Body of pancreas (tissue), 4 donors: ENCODE measurements at regions not wholly inside any gene's neighbourhood (a gene's known extent, or its start where the extent isn't known, plus 50 kb on each side); places are given as distances from the start of the nearest gene placed in this dataset.

Source experiments
- ATAC-seq: fragments of 150-250 bp; one replicate; pipeline ENCODE4 v1.9.1; 2016
- DNase-seq, 4 donors: peaks; one replicate each; pipeline ENCODE4 v3.0.0-alpha.2; 2019
- H3K27ac ChIP-seq, 4 donors: fragments of 200-600 bp; sonication (generic); 1 replicate in 3 of 4; 2 replicates in 1 of 4; pipeline versions ENCODE4 v1.5.1 to v1.6.1; 2016 to 2019; ENCODE audit warnings: mild to moderate bottlenecking in 1 of 4, mixed read lengths in 1 of 4, moderate library complexity in 1 of 4
- H3K27me3 ChIP-seq, 2 donors: fragments of 200-600 bp; sonication (generic); one replicate each; pipeline ENCODE4 v1.6.0; 2016; ENCODE audit warnings: mild to moderate bottlenecking in 1 of 2
- H3K36me3 ChIP-seq, 2 donors: fragments of 200-600 bp; sonication (generic); replicated peaks in 1 of 2; 2 replicates each; pipeline ENCODE4 v1.5.1; 2016; ENCODE audit warnings: low read depth in 2 of 2; ENCODE audit not compliant: insufficient read depth in 1 of 2
- H3K4me1 ChIP-seq: fragments of 200-600 bp; sonication (generic); one replicate; pipeline ENCODE4 v1.6.0; 2016
- H3K4me3 ChIP-seq, 2 donors: fragments of 200-600 bp; sonication (generic); 1 replicate in 1 of 2; 2 replicates in 1 of 2; pipeline ENCODE4 v1.5.1; 2016 to 2019
- H3K9me3 ChIP-seq, 3 donors: fragments of 200-600 bp; sonication (generic); 1 replicate in 2 of 3; 2 replicates in 1 of 3; pipeline ENCODE4 v1.5.1; 2016
- CTCF ChIP-seq, 7 experiments: fragments of 450-650 bp in 4 of 7; fragments of 200-600 bp in 3 of 7; sonication (generic) in 3 of 7; IDR thresholded peaks; one replicate each; pipeline ENCODE4 v1.5.1; 2016 to 2019; ENCODE audit warnings: antibody characterized with exemption in 7 of 7
- POLR2A ChIP-seq, 3 donors: fragments of 450-650 bp; IDR thresholded peaks; one replicate each; pipeline ENCODE4 v1.6.1; 2016; ENCODE audit warnings: antibody characterized with exemption in 3 of 3, mild to moderate bottlenecking in 2 of 3
- WGBS, 2 donors: methylation state at CpG; one replicate each; pipeline ENCODE4 v1.1.5; 2017; 5-methylcytosine and 5-hydroxymethylcytosine counted together
- intact Hi-C: fragments of 100-400 bp; cut with DNase I; formaldehyde crosslinking; loops from one replicate; pipeline ENCODE4 v1.15.1; 2023

DNA sequence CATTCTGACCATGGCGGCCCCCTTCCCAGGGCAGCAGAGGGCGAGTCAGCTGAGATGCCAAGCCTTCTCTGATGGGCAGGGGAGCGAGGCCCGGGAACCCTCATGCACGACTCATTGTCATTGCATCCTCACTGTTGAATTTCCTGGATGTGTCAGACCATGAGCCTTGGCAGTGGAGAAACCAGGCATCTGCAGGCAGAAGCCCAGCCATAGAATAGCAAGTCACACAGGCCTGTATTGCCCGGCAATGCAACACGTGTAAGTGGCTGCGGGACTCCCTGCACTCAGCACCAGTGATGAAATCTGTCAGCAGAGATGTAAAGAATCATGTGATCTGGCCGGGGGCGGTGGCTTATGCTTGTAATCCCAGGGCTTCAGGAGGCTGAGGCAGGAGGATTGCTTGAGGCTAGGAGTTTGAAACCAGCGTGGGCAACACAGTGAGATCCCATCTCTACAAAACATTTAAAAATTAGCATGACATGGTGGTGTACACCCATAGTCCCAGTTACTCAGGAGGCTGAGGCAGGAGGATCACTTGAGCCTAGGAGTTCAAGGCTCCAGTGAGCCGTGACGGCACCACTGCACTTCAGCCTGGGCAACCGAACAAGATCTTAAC lies 199.7 kb downstream of the KATNAL1 start:
- Histone ChIP-seq H3K4me1 (peaks cover 26% of the 10 kb centered on the region), H3K27me3 (no peaks in the 10 kb centered on the region), H3K9me3 (no peaks in the 10 kb centered on the region), H3K36me3 (no peaks in the 10 kb centered on the region), H3K27ac (peak overlapping the region in 1 of 4 donors; percentile 41), H3K4me3 (no peak overlapping the region)
- intact Hi-C loops: loop anchor here (10.0 kb wide), 2 partner anchors 173 to 273 kb away; no protein-coding TSS in a partner anchor
- WGBS, 2 donors: 81 to 98% methylated on average over 14 of the region's 14 CpGs
- TF ChIP-seq POLR2A (IDR thresholded peaks at IDR 0.05) (no peak), CTCF (IDR thresholded peaks at IDR 0.05) (no peak)
- DNase-seq: no peak
- ATAC-seq: no peak

DNA sequence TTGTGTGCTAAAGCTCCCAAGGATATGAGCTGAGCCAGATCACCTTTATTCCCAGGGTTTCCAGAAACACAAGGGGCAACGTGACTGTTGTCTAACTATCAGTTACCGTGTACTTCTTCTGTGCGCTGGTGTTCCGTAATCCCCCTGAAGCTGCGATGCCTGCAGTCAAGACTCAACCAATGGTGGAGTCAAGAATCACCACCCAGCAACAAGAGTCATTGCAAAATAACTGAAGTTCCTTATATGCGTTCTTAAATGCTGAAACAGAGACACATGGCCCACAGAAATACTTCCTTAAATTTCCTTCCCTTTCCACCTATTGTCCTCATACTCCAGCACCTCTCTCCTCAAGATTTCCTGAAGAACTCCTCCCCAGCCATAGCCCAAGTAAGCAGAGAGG lies 200.2 kb downstream of the KATNAL1 start:
- no peak for ATAC-seq
- peak in 1 of 4 donors; percentile 46 for DNase-seq
- H3K36me3 ChIP-seq: no peaks in the 10 kb centered on the region
- intact Hi-C loops: loop anchor here (10.0 kb wide), 2 partner anchors 172 to 272 kb away; no protein-coding TSS in a partner anchor
- no peaks in the 10 kb centered on the region for H3K27me3 ChIP-seq
- H3K9me3 ChIP-seq: no peaks in the 10 kb centered on the region
- H3K27ac ChIP-seq: peak overlapping the region in 1 of 4 donors; percentile 41
- 84 to 90% methylated on average over 6 of the region's 6 CpGs for WGBS, 2 donors
- H3K4me3 ChIP-seq: no peak overlapping the region
- peaks cover 23% of the 10 kb centered on the region for H3K4me1 ChIP-seq
- no peak for TF ChIP-seq POLR2A (IDR thresholded peaks at IDR 0.05)

GRCh38 chr13:30105381-30105780 lies 202.0 kb downstream of the KATNAL1 start:
- Histone ChIP-seq H3K36me3 (no peaks in the 10 kb centered on the region), H3K4me1 (peaks cover 23% of the 10 kb centered on the region), H3K27ac (no peak overlapping the region), H3K9me3 (no peaks in the 10 kb centered on the region), H3K4me3 (no peak overlapping the region), H3K27me3 (no peaks in the 10 kb centered on the region)
- ATAC-seq (peak; percentile 57), DNase-seq (peak in 3 of 4 donors; percentile 52 to 70 (median 63))
- intact Hi-C loops: loop anchor here (10.0 kb wide), 2 partner anchors 171 to 271 kb away; no protein-coding TSS in a partner anchor
- TF ChIP-seq POLR2A (IDR thresholded peaks at IDR 0.05) (no peak), CTCF (IDR thresholded peaks at IDR 0.05) (peak in 6 of 7 experiments; percentile 4 to 58 (median 30))
- 29 to 60% methylated on average over 8 of the region's 8 CpGs for WGBS, 2 donors

- no peak overlapping the region for H3K27ac ChIP-seq
- intact Hi-C loops: loop anchor here (10.0 kb wide), 2 partner anchors 168 to 268 kb away; no protein-coding TSS in a partner anchor
Observed at GRCh38 chr13:30103161-30103840, 204.1 kb downstream of the KATNAL1 start.

More at GRCh38 chr13:30103161-30103840, 204.1 kb downstream of the KATNAL1 start:
- TF ChIP-seq POLR2A (IDR thresholded peaks at IDR 0.05) (no peak), CTCF (IDR thresholded peaks at IDR 0.05) (no peak)
- no peaks in the 10 kb centered on the region for H3K36me3 ChIP-seq
- DNase-seq (no peak), ATAC-seq (no peak)
- H3K27me3 ChIP-seq: no peaks in the 10 kb centered on the region
- peaks cover 12% of the 10 kb centered on the region for H3K4me1 ChIP-seq
- 78 to 86% methylated on average over 5 of the region's 5 CpGs for WGBS, 2 donors
- H3K9me3 ChIP-seq: no peaks in the 10 kb centered on the region
- H3K4me3 ChIP-seq: no peak overlapping the region
